ENCODE measurements at regions not wholly inside any gene's neighbourhood (a gene's known extent, or its start where the extent isn't known, plus 50 kb on each side); places are given as distances from the start of the nearest gene placed in this dataset.

GRCh38 chr13:84050536-84050935 is 168.3 kb upstream of the SLITRK1 start:
- DNase-seq (ENCODE audit: low spot score) = no peak

DNA sequence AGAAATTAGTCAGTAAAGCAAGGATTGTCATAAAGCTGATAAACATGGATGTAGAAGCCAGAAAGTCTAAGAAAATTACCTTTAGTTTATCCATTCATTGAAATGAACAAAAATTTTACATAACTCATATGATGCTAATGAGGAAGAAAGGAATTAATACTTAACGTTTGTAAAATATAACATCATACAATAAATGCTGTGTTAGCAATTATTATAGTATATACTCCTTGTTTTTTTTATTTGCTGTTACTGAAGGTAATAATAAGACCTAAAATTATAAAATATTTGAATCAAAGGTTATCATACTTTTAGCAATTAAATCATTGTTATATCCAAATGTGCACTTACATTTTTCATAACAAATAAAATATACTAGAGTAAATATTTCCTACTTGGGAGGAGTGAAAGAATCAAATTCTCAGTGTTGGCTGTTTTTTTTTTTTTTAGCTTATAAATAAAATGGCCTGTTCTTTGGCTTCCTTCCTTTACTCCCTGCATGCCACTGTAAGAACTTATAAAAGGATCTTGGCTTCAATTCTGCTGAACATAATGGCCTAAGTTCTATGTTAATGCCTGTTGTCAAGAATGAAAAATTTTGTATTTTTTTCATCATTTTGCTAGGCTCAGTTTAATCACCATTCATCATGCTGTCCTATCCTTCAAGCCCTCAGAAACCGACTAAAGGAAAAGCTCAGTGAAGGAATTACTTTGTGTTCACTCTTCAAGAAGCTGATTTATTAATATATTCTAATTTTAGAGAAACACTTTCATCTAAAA is 167.4 kb upstream of the SLITRK1 start:
- no peak for DNase-seq (ENCODE audit: low spot score)

DNA sequence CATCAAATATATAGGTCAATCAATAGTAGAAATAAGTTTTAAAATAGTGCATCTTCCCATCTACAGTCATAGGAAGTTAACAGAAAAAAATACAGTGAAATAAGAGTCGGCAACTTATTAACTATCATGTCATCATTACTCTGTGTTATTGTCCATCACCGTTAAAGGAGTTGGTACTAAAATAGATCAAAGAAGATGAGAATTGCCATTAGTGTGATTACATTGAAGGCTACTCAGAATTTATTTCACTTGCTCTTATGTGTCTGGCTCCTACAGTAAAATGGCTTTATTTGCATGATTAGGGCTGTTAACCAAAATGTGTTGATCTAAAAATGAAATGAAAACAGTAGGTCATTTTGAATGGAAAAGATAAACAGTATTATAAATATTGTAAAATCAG is 162.5 kb upstream of the SLITRK1 start:
- no peak for DNase-seq (ENCODE audit: low spot score)

DNA sequence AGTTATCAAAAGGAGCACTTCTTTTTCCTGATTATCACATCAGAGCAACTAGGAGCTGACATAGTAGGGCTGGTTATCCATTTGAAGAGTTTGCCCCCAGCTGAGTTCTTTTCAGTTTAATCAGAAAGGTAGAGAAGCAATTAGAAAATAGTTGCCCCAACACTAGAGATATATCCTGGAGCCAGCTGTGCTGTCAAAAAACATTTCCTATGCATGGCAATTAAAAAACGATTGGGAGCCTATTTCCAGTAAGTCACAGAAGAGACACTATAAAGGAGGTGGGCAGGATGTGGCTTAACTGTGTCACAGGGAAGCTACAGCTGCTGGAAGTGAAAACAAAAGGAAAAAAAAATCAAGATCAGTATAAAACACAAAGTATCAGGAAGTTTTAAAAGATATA is 155.7 kb upstream of the SLITRK1 start:
- DNase-seq (ENCODE audit: low spot score) = no peak

DNA sequence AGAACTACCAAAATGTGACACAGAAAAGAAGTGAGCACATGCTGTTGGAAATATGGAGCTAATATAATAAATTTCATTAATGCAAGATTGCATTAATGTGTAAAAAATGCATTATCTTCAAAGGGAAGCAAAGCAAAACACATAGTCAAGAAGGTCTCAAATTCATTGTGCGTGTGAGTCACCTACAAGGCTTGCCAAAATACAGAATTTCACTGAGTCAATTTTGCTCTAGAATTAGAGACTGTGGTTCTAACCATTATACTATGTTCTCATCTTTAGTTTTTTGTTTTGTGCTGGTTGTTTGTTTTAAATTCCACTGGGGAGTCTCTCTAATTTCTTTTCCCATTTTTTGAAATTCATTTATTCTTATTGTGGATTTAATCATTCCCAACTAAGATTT is 149.8 kb upstream of the SLITRK1 start:
- no peak for DNase-seq (ENCODE audit: low spot score)

DNA sequence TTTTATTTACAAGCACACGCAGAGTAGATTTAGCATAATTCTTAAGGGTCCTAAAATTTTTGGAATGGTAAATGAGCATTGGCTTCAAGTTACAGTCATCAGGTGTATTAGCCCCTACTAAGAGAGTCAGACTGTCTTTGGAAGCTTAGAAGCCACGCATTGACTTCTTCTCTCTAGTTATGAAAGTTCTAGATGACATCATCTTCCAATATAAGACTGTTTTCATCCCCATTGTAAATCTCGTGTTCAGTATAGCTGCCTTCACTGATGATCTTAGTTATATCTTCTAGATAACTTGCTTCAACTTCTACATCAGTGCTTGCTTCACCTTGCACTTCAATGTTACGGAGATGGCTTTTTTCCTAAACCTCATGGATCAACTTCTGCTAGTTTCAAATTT is 148.8 kb upstream of the SLITRK1 start:
- no peak for DNase-seq (ENCODE audit: low spot score)

- DNase-seq (ENCODE audit: low spot score) = no peak
Measured at GRCh38 chr13:84029396-84029795, 147.1 kb upstream of the SLITRK1 start.

GRCh38 chr13:84025824-84026223 is 143.6 kb upstream of the SLITRK1 start:
- DNase-seq (ENCODE audit: low spot score) = no peak

DNA sequence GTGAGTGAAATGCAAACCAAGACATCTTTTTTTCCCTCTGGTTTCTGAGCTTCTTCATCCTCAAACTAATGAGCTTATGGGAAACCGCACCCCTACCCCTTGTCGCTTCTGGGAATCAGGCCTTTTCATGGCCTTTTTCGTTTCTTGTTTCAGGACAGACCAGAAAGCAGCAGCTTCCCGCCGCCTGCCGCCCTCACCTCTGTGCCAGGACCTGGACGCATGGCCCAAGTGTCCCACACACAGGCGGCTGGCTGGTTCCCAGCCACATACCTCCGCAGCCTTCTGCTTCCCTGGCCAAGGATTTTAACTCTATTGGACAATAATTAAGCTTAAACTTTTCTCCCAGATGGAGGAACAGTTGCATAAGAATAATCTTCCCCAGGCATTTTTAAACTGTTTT is 114.1 kb upstream of the SLITRK1 start:
- no peak for DNase-seq (ENCODE audit: low spot score)

DNA sequence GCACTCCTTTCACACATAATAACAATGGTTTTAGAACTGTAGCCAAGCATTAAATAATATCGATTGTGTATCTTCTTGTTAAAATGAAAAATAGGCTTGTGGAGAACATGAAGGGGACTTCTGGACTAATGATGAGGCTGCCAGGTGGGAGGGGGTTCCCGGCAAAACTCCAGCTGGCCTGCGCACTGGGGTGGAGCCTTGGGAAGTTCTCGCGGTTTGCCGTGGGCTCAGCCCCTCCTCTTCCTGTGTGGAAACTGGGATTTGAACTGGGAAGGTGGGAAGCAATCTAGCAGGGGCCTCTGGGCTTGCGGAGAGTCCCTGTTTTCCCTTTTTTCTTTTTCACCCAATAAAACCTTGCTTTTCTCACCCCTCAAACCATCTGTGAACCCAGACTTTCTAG is 113.7 kb upstream of the SLITRK1 start:
- no peak for DNase-seq (ENCODE audit: low spot score)

- DNase-seq (ENCODE audit: low spot score) = no peak
Measured at GRCh38 chr13:83992566-83993358, 110.5 kb upstream of the SLITRK1 start.

DNA sequence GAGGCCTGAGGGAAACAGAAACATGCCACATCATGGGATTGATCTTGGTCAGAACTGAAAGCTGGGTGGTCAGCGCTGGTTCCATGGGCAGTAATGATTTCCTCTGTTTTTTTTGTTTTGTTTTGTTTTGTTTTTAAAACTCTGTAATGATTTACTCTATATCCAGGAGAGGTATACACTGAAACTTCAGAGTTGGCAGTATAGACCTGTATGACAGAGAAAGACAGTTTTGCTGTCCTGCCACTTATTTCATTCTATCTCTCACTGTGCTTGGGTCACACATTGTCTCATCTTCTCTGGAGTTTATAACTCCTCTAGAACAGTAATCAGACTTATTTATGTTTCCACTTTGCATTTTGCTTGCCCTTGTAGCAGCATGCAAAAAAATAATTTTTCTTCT is 105.1 kb upstream of the SLITRK1 start:
- no peak for DNase-seq (ENCODE audit: low spot score)

DNA sequence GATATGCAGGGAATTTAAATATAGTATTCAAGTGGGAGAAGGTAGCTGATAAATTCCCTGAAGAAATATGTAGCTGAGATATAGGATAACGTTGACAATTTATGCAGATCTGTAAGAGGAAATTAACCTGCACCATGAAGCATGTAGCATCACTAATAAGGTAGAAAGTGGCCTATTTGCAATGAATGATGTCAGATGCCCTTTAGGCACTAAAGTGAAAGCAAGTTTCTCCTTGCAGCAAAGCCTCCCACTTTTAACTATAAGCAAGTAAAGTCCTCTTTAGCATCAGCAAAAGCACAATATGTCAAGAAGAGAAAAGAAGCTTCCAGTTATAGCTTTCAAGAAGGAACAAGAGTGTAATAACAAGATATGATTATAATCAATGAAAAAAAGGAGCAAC is 102.5 kb upstream of the SLITRK1 start:
- no peak for DNase-seq (ENCODE audit: low spot score)

GRCh38 chr13:83980331-83980730 is 98.1 kb upstream of the SLITRK1 start:
- DNase-seq (ENCODE audit: low spot score) = no peak

DNA sequence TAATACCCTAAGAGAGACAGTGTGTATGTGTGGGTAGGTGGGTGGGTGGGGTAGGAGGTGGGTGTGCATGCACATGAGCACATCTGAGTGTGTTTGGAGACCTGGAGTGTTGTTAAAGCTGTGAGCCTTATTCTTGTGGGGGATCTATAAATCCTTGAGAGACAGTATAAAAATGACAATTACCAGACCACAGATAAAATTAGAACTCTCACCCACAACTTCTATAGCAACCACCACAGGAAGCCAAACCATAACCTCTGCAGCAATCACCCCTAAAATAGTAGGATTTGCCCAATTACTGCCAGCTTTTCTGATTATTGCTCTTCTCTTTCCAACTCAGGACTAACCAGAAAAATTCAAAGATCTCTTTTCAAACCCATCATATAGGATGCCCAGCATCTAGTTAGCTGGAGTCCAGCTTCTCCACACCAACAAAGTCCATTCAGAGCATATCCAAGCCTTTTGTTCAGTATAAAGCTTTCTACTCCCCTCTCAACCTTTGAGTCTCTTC is 93.4 kb upstream of the SLITRK1 start:
- DNase-seq (ENCODE audit: low spot score) = no peak

DNA sequence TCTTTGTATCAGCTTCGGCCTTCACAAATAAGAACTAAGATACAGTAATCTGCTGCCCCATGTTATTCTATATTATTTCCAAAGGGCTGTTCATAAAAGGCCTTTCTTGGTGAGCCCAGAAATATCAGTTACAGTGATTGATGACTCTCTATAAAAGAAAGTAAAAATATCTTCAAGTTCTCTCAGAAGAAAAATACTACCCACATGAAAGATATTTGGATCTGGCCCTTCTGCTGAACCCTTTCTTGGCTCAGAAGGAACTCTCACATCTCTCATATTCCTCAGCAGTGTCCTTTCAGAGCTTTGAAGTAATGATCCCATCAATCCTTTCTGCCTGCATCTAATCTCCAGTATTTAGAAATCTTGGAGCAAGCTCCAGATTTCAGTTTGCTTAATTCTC is 76.3 kb upstream of the SLITRK1 start:
- no peak for DNase-seq (ENCODE audit: low spot score)

DNA sequence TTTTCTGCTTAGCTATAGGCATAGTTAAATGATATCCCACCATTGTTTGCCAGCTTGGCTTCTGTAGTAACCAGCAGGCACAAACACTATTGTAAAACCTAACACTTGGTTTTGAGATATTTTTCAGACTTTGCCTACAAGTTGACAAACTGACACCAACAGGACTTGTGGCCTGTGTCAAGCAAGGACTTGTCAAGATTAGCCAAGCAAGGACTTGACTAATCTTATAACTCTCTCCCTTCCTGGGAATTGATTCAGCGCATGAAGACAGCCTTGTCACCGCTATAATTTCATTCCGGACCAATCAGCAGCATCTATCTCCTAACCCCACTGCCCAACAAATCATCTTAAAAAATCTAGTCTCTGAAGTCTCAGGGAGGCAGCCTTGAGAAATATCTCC is 72.7 kb upstream of the SLITRK1 start:
- no peak for DNase-seq (ENCODE audit: low spot score)

DNA sequence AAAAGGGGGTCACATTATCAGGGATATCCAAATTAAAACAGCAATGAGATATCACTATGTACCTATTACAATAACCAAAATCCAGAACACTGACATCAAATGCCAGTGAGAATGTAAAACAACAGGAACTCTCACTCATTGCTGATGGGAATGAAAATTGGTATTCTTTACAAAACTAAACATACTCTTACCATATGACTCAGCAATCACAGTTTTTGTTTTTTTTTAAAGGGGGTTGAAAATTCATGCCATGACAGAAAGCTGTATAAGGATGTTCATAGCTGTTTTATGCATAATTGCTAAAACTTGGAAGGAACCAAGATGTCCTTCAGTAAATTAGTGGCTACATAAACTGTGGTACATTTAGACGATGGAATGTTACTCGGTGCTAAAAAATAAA is 71.6 kb upstream of the SLITRK1 start:
- DNase-seq (ENCODE audit: low spot score) = no peak

DNA sequence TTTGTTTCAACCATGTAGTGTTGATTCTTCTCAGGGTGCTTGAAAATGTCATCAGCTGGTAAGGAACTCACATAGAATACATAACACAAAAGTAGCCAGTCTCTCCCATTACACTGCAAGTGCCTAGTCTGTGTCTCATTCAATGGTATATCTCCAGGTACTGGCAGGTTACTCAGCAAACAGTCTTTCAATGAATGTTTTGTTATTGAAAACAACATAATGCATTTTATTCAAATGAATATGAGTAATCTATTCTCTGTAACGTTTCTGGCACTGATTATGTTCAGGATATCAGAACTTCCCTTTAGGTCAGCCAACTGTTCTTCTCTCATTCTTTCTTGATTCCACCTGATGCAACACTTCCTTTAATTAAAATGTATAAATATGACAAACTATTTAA is 68.0 kb upstream of the SLITRK1 start:
- DNase-seq (ENCODE audit: low spot score) = no peak

DNA sequence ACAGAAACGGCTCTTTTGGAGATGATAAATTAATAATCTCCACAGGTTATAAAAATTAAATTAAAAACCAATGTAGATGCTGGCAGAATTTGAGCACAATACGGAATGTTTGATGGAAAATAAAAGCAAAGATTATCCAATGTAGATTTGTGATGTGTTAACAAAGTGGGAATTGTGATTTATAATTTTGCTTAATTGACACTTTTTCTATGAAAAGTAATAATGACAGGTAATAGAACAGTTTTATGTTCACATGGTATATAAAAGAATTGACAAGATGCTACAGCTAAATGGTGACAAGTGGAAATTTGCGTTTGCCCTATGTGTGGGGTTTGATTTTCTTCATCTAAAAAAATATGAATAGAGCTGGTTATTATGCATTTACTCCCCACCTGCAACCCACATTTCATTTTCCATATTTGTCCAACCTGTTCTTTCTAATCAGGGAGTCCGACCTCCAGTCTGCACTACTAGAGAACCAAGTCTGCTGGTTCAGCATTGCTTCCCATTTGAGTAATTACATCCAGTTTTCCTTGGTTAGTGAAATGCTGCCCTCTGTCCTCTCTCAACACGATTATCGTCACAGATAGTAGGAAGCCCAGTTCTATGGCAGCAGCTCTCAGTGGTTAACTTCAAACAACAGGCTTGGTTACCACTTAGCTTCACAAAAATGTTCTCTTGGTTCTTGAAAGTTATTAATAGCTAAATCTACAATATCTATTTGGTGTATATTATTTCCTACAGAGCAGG is 61.4 kb upstream of the SLITRK1 start:
- DNase-seq (ENCODE audit: low spot score) = no peak

GRCh38 chr13:83941701-83942335 is 59.5 kb upstream of the SLITRK1 start:
- no peak for DNase-seq (ENCODE audit: low spot score)

GRCh38 chr13:83940742-83941141 is 58.5 kb upstream of the SLITRK1 start:
- DNase-seq (ENCODE audit: low spot score) = no peak
